Left lung (tissue), 4 donors: ENCODE measurements at regions not wholly inside any gene's neighbourhood (a gene's known extent, or its start where the extent isn't known, plus 50 kb on each side); places are given as distances from the start of the nearest gene placed in this dataset.

ENCODE experiments used
- ATAC-seq: fragments of 200-7000 bp; cut with Tn5 transposase; one replicate; pipeline ENCODE4 v1.9.1; 2020; ENCODE audit warnings: moderate library complexity
- DNase-seq, 4 donors: peaks; one replicate each; pipeline ENCODE4 v3.0.0-alpha.2; 2013 to 2020
- H3K27ac ChIP-seq, 2 donors: fragments of 200-600 bp; sonication (generic) in 1 of 2; one replicate each; pipeline versions ENCODE4 v1.5.0 to v1.8.0; 2020 to 2021
- H3K27me3 ChIP-seq, 2 donors: fragments of 200-600 bp; sonication (generic) in 1 of 2; one replicate each; pipeline versions ENCODE4 v1.5.0 to v1.8.0; 2020 to 2021
- H3K36me3 ChIP-seq, 2 donors: fragments of 200-600 bp; sonication (generic) in 1 of 2; one replicate each; pipeline versions ENCODE4 v1.5.0 to v1.8.0; 2020 to 2021
- H3K4me1 ChIP-seq, 2 donors: fragments of 200-600 bp; one replicate each; pipeline ENCODE4 v1.8.0; 2021
- H3K4me3 ChIP-seq, 2 donors: fragments of 200-600 bp; sonication (generic) in 1 of 2; one replicate each; pipeline versions ENCODE4 v1.5.0 to v1.8.0; 2020 to 2021; ENCODE audit warnings: mild to moderate bottlenecking in 1 of 2
- H3K9me3 ChIP-seq, 2 donors: fragments of 200-600 bp; sonication (generic) in 1 of 2; one replicate each; pipeline versions ENCODE4 v1.5.0 to v1.8.0; 2020 to 2021
- intact Hi-C, 2 donors: fragments of 100-400 bp; cut with DNase I; formaldehyde crosslinking; loops; one replicate each; pipeline versions ENCODE4 v1.11.2 to v1.14.2; 2022
- TF ChIP-seq, protein P1 (sequence below), 2 donors: fragments of 200-600 bp; sonication (generic) in 1 of 2; IDR thresholded peaks; one replicate each; pipeline versions ENCODE4 v1.5.0 to v1.8.0; 2021; ENCODE audit warnings: antibody characterized with exemption in 2 of 2
- donor health status: DM: no; HTN: yes; CAD: no.
- donor health status: DM: no; HTN: no; CAD: no.

DNA sequence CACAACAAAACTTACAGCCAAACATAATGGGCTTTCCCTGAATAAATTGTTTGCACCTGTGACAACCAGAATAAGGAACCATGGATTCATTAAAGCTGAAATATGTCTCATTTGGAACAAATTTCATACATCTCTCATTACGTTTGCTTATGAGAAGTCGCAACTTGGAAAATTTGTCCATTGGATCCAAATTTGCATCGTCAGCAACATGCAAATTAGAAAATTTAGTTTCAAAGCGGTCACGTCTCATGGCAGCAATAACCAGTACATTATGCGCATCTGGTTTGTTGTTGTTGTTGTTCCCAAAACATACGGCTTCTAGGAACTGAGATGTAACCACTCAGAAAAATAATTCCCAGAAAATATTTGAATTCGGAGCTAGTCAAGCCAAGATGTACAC lies 1311.5 kb upstream of the CDH6 start:
- H3K4me3 ChIP-seq = no peak overlapping the region
- no peak overlapping the region for H3K27ac ChIP-seq
- no peaks in the 10 kb centered on the region for H3K27me3 ChIP-seq
- intact Hi-C loops = no loop called here
- no peaks in the 10 kb centered on the region for H3K4me1 ChIP-seq
- DNase-seq (no peak), ATAC-seq (no peak)
- TF ChIP-seq, protein P1, sequence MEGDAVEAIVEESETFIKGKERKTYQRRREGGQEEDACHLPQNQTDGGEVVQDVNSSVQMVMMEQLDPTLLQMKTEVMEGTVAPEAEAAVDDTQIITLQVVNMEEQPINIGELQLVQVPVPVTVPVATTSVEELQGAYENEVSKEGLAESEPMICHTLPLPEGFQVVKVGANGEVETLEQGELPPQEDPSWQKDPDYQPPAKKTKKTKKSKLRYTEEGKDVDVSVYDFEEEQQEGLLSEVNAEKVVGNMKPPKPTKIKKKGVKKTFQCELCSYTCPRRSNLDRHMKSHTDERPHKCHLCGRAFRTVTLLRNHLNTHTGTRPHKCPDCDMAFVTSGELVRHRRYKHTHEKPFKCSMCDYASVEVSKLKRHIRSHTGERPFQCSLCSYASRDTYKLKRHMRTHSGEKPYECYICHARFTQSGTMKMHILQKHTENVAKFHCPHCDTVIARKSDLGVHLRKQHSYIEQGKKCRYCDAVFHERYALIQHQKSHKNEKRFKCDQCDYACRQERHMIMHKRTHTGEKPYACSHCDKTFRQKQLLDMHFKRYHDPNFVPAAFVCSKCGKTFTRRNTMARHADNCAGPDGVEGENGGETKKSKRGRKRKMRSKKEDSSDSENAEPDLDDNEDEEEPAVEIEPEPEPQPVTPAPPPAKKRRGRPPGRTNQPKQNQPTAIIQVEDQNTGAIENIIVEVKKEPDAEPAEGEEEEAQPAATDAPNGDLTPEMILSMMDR (IDR thresholded peaks at IDR 0.05) = no peak
- peaks cover 0 to 24% of the 10 kb centered on the region in 2 donors for H3K9me3 ChIP-seq
- H3K36me3 ChIP-seq = no peaks in the 10 kb centered on the region

DNA sequence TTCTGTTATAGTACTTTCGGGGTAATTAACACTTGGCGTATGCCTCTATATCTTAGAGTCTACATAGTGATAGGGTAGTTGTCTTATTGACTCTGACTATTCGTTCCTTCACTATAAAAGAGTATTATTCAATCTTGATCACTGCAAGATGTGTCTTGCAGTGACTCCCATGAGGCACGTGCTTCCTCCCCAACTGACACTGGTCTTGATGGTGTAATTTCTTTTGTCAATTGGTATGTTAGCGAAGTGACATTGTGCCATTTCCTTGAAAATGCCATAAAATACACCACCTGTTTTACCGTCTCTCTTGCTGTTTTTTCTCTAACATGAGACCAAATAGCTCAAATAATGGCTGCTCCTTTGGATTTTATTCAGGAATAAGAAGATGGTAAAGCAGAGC lies 1314.1 kb upstream of the CDH6 start:
- TF ChIP-seq, protein P1 (IDR thresholded peaks at IDR 0.05) = no peak
- intact Hi-C loops = no loop called here
- peaks cover 0 to 24% of the 10 kb centered on the region in 2 donors for H3K9me3 ChIP-seq
- H3K4me1 ChIP-seq = no peaks in the 10 kb centered on the region
- H3K27ac ChIP-seq = no peak overlapping the region
- no peaks in the 10 kb centered on the region for H3K27me3 ChIP-seq
- DNase-seq = no peak
- ATAC-seq = no peak
- H3K4me3 ChIP-seq = no peak overlapping the region
- H3K36me3 ChIP-seq = no peaks in the 10 kb centered on the region

DNA sequence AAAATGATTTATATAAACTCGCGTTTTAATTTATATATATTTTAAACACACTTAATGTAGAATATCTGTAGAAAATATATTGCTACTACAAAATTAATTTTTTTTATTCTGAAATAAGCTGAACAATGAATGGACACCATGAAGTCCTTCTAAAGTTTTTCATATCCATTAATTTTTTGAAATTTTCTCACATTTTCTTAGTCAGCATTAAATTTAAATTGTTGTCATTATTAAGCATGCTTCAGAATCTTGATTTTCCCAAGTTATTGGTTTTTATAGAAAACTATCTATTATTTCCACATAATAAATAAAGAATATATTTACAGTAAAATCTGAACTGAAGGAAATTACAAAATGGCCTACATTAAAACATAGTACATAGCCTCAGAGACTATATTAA lies 1314.9 kb upstream of the CDH6 start:
- intact Hi-C loops = no loop called here
- Histone ChIP-seq H3K9me3 (peaks cover 0 to 24% of the 10 kb centered on the region in 2 donors), H3K4me1 (no peaks in the 10 kb centered on the region), H3K27ac (no peak overlapping the region), H3K27me3 (no peaks in the 10 kb centered on the region), H3K36me3 (no peaks in the 10 kb centered on the region), H3K4me3 (no peak overlapping the region)
- no peak for ATAC-seq
- no peak for DNase-seq
- TF ChIP-seq, protein P1 (IDR thresholded peaks at IDR 0.05) = no peak

DNA sequence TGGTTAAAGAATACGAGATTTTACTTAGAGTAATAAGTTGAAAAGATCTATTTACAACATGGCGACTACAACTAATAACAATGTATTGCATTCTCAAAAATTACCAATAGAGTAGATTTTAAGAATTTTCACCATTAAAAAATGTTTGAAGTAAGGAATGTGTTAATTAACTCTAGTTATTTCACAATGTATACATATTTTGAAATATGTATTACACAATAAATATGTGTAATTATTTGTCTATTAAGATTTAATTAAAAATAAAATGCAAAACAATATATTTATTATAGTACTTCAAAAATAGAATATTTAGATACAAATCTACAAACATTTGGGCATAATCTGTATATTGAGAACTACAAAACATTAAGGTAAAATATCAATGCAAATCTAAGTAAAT lies 1326.3 kb upstream of the CDH6 start:
- TF ChIP-seq, protein P1 (IDR thresholded peaks at IDR 0.05) = no peak
- intact Hi-C loops = no loop called here
- no peak for DNase-seq

DNA sequence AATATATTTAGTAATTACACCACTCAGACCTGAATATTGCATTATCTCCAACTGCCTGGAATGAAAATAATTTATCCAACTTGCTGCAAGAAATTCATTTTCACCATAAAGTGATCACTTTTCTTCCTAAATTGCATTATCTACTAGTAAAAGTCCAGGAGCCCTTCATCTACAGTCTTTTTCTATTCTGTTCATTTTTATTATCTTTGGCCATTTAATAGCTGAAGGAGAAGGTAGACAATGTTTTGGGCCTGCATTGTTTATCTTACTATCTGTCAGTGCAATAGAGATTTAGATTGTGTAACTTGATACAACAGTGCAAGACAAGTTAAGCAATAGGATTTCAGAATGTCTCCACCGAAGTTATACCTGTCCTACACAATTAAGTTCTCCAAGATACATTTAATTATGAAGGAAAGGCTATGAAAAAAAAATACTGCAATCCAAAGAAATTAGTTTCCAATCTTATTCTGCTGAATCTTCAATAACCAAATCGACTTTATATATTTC lies 1339.7 kb upstream of the CDH6 start:
- ATAC-seq = no peak
- peaks cover 0 to 21% of the 10 kb centered on the region in 2 donors for H3K9me3 ChIP-seq
- TF ChIP-seq, protein P1 (IDR thresholded peaks at IDR 0.05) = no peak
- intact Hi-C loops = no loop called here
- H3K27ac ChIP-seq = no peak overlapping the region
- no peak overlapping the region for H3K4me3 ChIP-seq
- no peaks in the 10 kb centered on the region for H3K36me3 ChIP-seq
- no peaks in the 10 kb centered on the region for H3K27me3 ChIP-seq
- no peak for DNase-seq
- no peaks in the 10 kb centered on the region for H3K4me1 ChIP-seq

More for the DNA sequence above, 1326.3 kb upstream of the CDH6 start:
- H3K27me3 ChIP-seq = no peaks in the 10 kb centered on the region
- ATAC-seq = no peak
- no peak overlapping the region for H3K4me3 ChIP-seq
- no peaks in the 10 kb centered on the region for H3K4me1 ChIP-seq
- peaks cover 0 to 3% of the 10 kb centered on the region in 2 donors for H3K9me3 ChIP-seq
- H3K36me3 ChIP-seq = no peaks in the 10 kb centered on the region
- H3K27ac ChIP-seq = no peak overlapping the region
